ENCODE measurements at regions not wholly inside any gene's neighbourhood (a gene's known extent, or its start where the extent isn't known, plus 50 kb on each side); places are given as distances from the start of the nearest gene placed in this dataset.

GRCh38 chr2:51681854-51682253 lies 649.9 kb upstream of the NRXN1 start:
- no peak for TF ChIP-seq CTCF (IDR thresholded peaks at IDR 0.05)
- TF ChIP-seq POLR2A (IDR thresholded peaks at IDR 0.05) = no peak
- no peaks in the 10 kb centered on the region for H3K27me3 ChIP-seq
- no peak overlapping the region for H3K27ac ChIP-seq
- H3K4me1 ChIP-seq = no peaks in the 10 kb centered on the region
- ATAC-seq (no peak), DNase-seq (no peak)
- no peaks in the 10 kb centered on the region for H3K36me3 ChIP-seq
- H3K9me3 ChIP-seq = no peaks in the 10 kb centered on the region
- WGBS (ENCODE audit: insufficient coverage, low coverage, low lambda C conversion rate, missing lambda C conversion rate) = 70% methylated on average over 2 of the region's 2 CpGs
- intact Hi-C loops (cut with DNase I) = no loop called here
- H3K4me3 ChIP-seq = no peak overlapping the region

- H3K4me1 ChIP-seq = no peaks in the 10 kb centered on the region
- H3K36me3 ChIP-seq = no peaks in the 10 kb centered on the region
- H3K9me3 ChIP-seq = no peaks in the 10 kb centered on the region
- TF ChIP-seq CTCF (IDR thresholded peaks at IDR 0.05) = no peak
- no peak for TF ChIP-seq POLR2A (IDR thresholded peaks at IDR 0.05)
- no peaks in the 10 kb centered on the region for H3K27me3 ChIP-seq
- DNase-seq (no peak), ATAC-seq (no peak)
- 75% methylated on average over 2 of the region's 2 CpGs for WGBS (ENCODE audit: insufficient coverage, low coverage, low lambda C conversion rate, missing lambda C conversion rate)
- H3K27ac ChIP-seq = no peak overlapping the region
- no peak overlapping the region for H3K4me3 ChIP-seq
- intact Hi-C loops (cut with DNase I) = no loop called here
Observed at GRCh38 chr2:51673628-51674027, 641.7 kb upstream of the NRXN1 start.

GRCh38 chr2:51667679-51668078 lies 635.7 kb upstream of the NRXN1 start:
- intact Hi-C loops (cut with DNase I) = no loop called here
- no peaks in the 10 kb centered on the region for H3K27me3 ChIP-seq
- no peaks in the 10 kb centered on the region for H3K36me3 ChIP-seq
- no peak overlapping the region for H3K4me3 ChIP-seq
- 14% methylated on average over 1 of the region's 1 CpG for WGBS (ENCODE audit: insufficient coverage, low coverage, low lambda C conversion rate, missing lambda C conversion rate)
- TF ChIP-seq CTCF (IDR thresholded peaks at IDR 0.05) (no peak), POLR2A (IDR thresholded peaks at IDR 0.05) (no peak)
- no peak overlapping the region for H3K27ac ChIP-seq
- no peak for ATAC-seq
- no peak for DNase-seq
- no peaks in the 10 kb centered on the region for H3K4me1 ChIP-seq
- H3K9me3 ChIP-seq = no peaks in the 10 kb centered on the region

- TF ChIP-seq CTCF (IDR thresholded peaks at IDR 0.05) (no peak), POLR2A (IDR thresholded peaks at IDR 0.05) (no peak)
- Histone ChIP-seq H3K9me3 (no peaks in the 10 kb centered on the region), H3K4me3 (no peak overlapping the region), H3K36me3 (no peaks in the 10 kb centered on the region), H3K4me1 (no peaks in the 10 kb centered on the region), H3K27ac (no peak overlapping the region), H3K27me3 (no peaks in the 10 kb centered on the region)
- ATAC-seq (no peak), DNase-seq (no peak)
- intact Hi-C loops (cut with DNase I) = no loop called here
- WGBS (ENCODE audit: insufficient coverage, low coverage, low lambda C conversion rate, missing lambda C conversion rate) = 60% methylated on average over 5 of the region's 5 CpGs
Observed at GRCh38 chr2:51662187-51662586, 630.3 kb upstream of the NRXN1 start.

- no peak for TF ChIP-seq POLR2A (IDR thresholded peaks at IDR 0.05)
- TF ChIP-seq CTCF (IDR thresholded peaks at IDR 0.05) = no peak
- Histone ChIP-seq H3K4me1 (no peaks in the 10 kb centered on the region), H3K9me3 (no peaks in the 10 kb centered on the region), H3K27me3 (no peaks in the 10 kb centered on the region), H3K36me3 (no peaks in the 10 kb centered on the region), H3K27ac (no peak overlapping the region), H3K4me3 (no peak overlapping the region)
- intact Hi-C loops (cut with DNase I) = no loop called here
- DNase-seq (no peak), ATAC-seq (no peak)
- 82% methylated on average over 4 of the region's 4 CpGs for WGBS (ENCODE audit: insufficient coverage, low coverage, low lambda C conversion rate, missing lambda C conversion rate)
Observed at GRCh38 chr2:51657849-51658248, 625.9 kb upstream of the NRXN1 start.

Measured in right lobe of liver (tissue), 6 donors.